DOHH2 (cell line): ENCODE measurements at regions not wholly inside any gene's neighbourhood (a gene's known extent, or its start where the extent isn't known, plus 50 kb on each side); places are given as distances from the start of the nearest gene placed in this dataset.

Experiments
- CTCF ChIP-seq: fragments of 200-600 bp; sonication (generic); IDR thresholded peaks from one replicate; pipeline ENCODE4 v1.5.1; 2014; ENCODE audit warnings: antibody characterized with exemption, mild to moderate bottlenecking, low read depth, low read length; ENCODE audit not compliant: poor library complexity, severe bottlenecking
- EZH2phosphoT487 ChIP-seq: fragments of 200-600 bp; sonication (generic); IDR thresholded peaks from 2 replicates; pipeline ENCODE4 v1.6.1; 2017; ENCODE audit warnings: borderline replicate concordance, mild to moderate bottlenecking, antibody characterized with exemption, low read length, moderate library complexity, mixed read lengths

GRCh38 chr18:73407506-73407905 is 539.7 kb upstream of the NETO1 start:
- TF ChIP-seq EZH2phosphoT487 (no peak), CTCF (no peak)
